ENCODE measurements at regions not wholly inside any gene's neighbourhood (a gene's known extent, or its start where the extent isn't known, plus 50 kb on each side); places are given as distances from the start of the nearest gene placed in this dataset.

DNA sequence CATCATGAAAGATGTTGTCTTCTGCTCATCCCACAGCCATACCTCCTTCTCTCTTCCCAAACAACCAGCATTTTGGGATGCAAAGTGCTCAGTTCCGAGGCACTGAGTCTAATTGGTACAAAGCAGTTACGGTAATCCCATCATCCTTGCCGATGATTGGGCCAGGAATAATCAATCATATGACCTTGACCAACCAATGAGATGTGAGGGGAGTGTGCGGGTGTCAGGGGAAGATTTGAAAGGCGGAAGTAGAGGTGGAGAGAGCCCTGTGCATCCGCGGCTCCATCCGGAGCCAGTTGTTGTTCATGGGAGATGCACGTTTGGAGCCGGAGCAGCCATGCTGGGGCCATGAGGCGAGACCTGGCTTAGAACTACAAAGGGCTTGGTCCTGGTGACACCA, 67.3 kb downstream of the SYNE3 start:
- TF ChIP-seq, protein P1, sequence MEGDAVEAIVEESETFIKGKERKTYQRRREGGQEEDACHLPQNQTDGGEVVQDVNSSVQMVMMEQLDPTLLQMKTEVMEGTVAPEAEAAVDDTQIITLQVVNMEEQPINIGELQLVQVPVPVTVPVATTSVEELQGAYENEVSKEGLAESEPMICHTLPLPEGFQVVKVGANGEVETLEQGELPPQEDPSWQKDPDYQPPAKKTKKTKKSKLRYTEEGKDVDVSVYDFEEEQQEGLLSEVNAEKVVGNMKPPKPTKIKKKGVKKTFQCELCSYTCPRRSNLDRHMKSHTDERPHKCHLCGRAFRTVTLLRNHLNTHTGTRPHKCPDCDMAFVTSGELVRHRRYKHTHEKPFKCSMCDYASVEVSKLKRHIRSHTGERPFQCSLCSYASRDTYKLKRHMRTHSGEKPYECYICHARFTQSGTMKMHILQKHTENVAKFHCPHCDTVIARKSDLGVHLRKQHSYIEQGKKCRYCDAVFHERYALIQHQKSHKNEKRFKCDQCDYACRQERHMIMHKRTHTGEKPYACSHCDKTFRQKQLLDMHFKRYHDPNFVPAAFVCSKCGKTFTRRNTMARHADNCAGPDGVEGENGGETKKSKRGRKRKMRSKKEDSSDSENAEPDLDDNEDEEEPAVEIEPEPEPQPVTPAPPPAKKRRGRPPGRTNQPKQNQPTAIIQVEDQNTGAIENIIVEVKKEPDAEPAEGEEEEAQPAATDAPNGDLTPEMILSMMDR (IDR thresholded peaks at IDR 0.05; ENCODE audit: low read length) = no peak
- TF ChIP-seq EZH2 (optimal IDR thresholded peaks at IDR 0.05; ENCODE audit: low read depth, low read length) = no peak

Data from MM.1S (cell line).